HK-2 (cell line): ENCODE measurements at regions not wholly inside any gene's neighbourhood (a gene's known extent, or its start where the extent isn't known, plus 50 kb on each side); places are given as distances from the start of the nearest gene placed in this dataset.

ENCODE experiments used
- DNase-seq: peaks from one replicate; pipeline ENCODE4 v3.0.0-alpha.2; 2018; ENCODE audit not compliant: unreplicated experiment

GRCh38 chr14:39768589-39768988 is 336.4 kb upstream of the FBXO33 start:
- no peak for DNase-seq

- DNase-seq, result no peak
Measured at GRCh38 chr14:39766397-39767000, 334.3 kb upstream of the FBXO33 start.

- no peak for DNase-seq
Measured at GRCh38 chr14:39765676-39766075, 333.4 kb upstream of the FBXO33 start.

GRCh38 chr14:39763402-39763890 is 331.2 kb upstream of the FBXO33 start:
- DNase-seq, result no peak

- no peak for DNase-seq
Measured at GRCh38 chr14:39762576-39763401, 330.6 kb upstream of the FBXO33 start.

GRCh38 chr14:39755269-39755878 is 323.1 kb upstream of the FBXO33 start:
- no peak for DNase-seq

- no peak for DNase-seq
Measured at GRCh38 chr14:39740454-39740853, 308.2 kb upstream of the FBXO33 start.

- no peak for DNase-seq
Measured at GRCh38 chr14:39739796-39740195, 307.6 kb upstream of the FBXO33 start.

GRCh38 chr14:39734306-39734705 is 302.1 kb upstream of the FBXO33 start:
- DNase-seq, result no peak

- DNase-seq, result no peak
Measured at GRCh38 chr14:39733741-39734140, 301.5 kb upstream of the FBXO33 start.

GRCh38 chr14:39731912-39732311 is 299.7 kb upstream of the FBXO33 start:
- no peak for DNase-seq

- DNase-seq, result no peak
Measured at GRCh38 chr14:39726563-39726962, 294.3 kb upstream of the FBXO33 start.

GRCh38 chr14:39722547-39723273 is 290.5 kb upstream of the FBXO33 start:
- no peak for DNase-seq

- no peak for DNase-seq
Measured at GRCh38 chr14:39716987-39717570, 284.8 kb upstream of the FBXO33 start.

- no peak for DNase-seq
Measured at GRCh38 chr14:39712293-39712999, 280.2 kb upstream of the FBXO33 start.

GRCh38 chr14:39704594-39704993 is 272.4 kb upstream of the FBXO33 start:
- DNase-seq, result no peak

- no peak for DNase-seq
Measured at GRCh38 chr14:39694341-39694740, 262.1 kb upstream of the FBXO33 start.

GRCh38 chr14:39683691-39684260 is 251.5 kb upstream of the FBXO33 start:
- DNase-seq, result no peak

GRCh38 chr14:39682582-39682981 is 250.3 kb upstream of the FBXO33 start:
- no peak for DNase-seq

- DNase-seq, result no peak
Measured at GRCh38 chr14:39681782-39682399, 249.7 kb upstream of the FBXO33 start.
